Limb (tissue), 2 donors: ENCODE measurements at regions not wholly inside any gene's neighbourhood (a gene's known extent, or its start where the extent isn't known, plus 50 kb on each side); places are given as distances from the start of the nearest gene placed in this dataset.

ENCODE experiments used
- DNase-seq, 2 donors: peaks; one replicate each; pipeline ENCODE4 v3.0.0-alpha.2; 2016; ENCODE audit errors: extremely low spot score in 2 of 2

DNA sequence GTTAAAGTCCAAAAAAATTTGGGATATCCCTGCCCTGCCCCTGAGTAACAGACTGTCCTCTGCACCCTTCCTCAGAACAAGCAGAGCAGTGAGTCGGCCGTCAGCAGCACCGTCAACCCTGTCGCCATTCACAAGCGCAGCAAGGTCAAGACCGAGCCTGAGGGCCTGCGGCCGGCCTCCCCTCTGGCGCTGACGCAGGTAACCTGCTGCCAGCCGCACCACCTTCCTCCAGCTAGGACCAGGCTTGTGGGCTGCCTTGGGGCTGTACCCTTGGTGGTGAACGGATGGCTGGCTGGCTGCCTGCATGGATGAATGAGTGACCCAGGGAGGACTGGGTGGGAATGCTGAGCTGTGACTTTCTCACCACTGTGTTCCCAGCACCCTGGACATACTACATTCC, 236.2 kb downstream of the GLI2 start:
- no peak for DNase-seq

DNA sequence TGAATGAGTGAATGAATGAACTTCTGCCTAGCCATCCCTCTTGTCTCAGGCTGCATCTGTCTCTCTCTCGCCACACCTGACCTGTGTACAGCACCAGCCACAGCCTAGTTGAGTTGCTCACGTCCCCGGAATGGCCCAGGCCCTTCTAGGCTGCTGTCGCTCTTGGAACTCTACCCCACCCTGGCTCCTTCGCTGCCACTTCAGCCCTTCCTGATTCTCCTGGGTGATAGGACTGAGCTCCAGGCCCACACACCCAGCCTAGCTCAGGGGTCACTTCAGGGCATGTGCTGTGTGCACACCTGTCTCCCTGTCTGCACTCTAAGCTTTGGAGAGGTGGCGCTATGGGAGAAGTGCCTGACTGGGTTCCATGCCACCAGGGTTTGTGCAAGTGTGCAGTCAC, 236.6 kb downstream of the GLI2 start:
- DNase-seq: no peak

DNA sequence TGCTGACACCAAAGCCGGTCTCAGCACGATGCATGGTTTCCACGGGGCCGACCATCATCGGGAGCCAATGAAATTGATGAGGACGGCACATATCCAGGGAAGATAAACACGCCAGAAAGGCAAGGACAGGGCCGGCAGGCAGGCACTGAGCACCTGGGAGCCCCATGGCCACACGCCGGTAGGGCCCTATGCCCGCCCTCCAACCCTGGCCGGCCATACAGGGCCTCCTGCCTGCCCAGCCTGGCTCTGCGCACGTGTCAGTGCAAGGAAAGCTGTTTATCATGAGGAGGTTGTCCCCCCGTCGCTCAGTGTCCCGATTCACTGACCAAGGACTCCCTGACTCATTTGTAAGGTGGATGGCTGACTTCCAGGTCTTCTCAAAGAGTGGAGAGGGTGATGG, 237.5 kb downstream of the GLI2 start:
- no peak for DNase-seq

DNA sequence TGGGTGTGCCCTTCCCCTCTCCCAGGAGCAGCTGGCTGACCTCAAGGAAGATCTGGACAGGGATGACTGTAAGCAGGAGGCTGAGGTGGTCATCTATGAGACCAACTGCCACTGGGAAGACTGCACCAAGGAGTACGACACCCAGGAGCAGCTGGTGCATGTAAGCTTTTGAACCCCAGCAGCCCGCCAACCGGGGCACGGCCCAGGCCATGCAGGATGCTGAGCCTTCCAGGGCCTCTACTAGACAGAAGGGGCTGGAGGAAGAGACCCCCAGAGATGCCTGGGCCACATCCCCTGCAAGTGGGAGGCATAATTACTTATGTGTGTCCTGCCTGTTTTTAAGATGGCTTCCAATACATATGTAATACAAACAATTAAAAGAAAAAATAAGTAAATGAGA, 239.3 kb downstream of the GLI2 start:
- no peak for DNase-seq

DNA sequence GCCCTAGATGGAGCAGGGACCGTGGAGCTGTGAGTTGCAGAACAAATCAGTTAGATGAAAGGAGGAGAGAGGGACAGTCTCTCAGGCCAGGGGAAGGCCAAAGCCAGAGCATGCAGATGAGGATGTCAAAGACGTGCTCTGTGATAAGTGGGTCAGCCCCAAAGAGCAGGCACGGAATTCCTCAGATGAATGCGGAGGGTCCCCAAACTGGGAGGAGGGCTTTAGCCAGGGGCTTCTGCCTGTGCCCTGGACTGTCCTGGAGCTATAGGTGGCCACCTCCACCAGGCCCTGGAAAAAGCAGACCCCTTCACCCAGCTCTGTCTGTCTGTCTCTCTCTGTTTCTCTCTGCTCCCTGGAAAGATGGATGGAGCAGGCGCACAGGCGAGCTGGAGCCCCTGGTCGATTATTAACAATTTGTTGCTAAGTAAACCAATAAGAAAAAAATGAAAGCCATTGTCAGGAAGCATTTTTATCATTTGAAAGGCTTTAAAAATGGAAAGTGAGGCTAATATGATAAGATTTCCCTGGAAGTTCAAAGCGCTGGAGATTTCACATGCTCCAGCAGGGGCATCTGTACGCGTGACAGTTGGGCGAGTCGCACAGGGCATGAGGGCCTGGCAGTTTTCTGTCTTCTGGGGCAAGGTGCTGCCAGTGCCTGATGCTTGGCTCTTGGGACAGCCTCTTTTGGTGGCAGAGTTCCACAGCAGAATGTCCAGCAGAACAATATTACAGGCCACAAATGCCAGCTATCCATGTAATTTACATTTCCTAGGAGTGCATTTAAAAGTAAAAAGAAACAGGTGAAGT, 241.0 kb downstream of the GLI2 start:
- no peak for DNase-seq

- DNase-seq: no peak
Observed at GRCh38 chr2:120977582-120978358, 242.1 kb downstream of the GLI2 start.

GRCh38 chr2:120978359-120979050, 242.8 kb downstream of the GLI2 start:
- DNase-seq: no peak

DNA sequence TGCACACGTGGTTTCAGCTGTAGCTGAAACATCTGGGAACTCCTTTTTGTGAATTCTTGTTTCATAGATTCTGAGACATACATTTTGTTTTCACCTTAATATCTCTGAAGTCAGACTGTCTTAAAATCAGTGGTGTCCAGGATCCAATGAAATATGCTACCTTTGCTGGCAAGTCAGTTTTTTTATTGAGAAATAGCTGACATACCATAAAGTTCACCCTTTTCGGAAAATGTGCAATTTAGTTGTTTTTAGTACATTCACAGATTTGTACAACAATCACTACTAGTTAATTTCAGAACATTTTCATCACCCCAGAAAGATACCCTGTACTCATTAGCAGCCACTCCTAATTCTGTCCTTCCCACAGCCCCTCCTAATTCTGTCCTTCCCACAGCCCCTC, 243.7 kb downstream of the GLI2 start:
- DNase-seq: no peak

- DNase-seq: no peak
Observed at GRCh38 chr2:120979921-120980320, 244.3 kb downstream of the GLI2 start.

- no peak for DNase-seq
Observed at GRCh38 chr2:120981443-120981842, 245.8 kb downstream of the GLI2 start.

DNA sequence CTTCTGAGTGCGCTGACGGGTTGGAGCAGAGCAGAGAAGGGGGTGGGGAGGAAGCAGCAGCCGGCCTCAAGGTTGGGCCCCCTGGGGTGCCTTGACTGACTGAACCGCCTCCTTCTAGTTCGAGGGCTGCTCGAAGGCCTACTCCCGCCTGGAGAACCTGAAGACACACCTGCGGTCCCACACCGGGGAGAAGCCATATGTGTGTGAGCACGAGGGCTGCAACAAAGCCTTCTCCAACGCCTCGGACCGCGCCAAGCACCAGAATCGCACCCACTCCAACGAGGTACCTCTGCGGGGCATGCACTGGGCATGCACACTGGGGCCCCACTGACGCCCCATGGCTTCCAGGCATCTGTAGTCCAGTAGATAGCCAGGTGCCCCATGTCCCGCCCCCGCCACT, 246.9 kb downstream of the GLI2 start:
- DNase-seq: no peak

GRCh38 chr2:120983344-120983743, 247.7 kb downstream of the GLI2 start:
- DNase-seq: peak in 1 of 2 donors; percentile 50

DNA sequence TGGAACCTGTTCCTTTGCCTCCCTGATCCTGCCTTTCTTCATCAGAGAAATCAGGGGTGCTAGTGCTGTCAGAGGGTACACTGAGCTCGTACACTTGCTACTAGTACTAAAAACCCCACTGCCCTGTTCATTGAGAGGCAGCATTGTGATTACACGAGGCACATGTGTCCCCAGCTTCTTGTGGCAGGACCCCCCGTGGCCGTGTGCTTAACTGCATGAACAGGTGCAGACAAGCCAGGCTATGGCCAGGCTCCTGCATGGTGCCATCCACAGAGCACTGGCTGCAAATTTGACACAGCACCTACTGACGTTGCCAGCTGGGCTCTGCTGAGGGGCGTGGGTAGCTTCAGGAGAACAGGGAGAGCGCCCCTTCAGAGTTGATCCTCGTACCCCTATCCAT, 248.4 kb downstream of the GLI2 start:
- no peak for DNase-seq

DNA sequence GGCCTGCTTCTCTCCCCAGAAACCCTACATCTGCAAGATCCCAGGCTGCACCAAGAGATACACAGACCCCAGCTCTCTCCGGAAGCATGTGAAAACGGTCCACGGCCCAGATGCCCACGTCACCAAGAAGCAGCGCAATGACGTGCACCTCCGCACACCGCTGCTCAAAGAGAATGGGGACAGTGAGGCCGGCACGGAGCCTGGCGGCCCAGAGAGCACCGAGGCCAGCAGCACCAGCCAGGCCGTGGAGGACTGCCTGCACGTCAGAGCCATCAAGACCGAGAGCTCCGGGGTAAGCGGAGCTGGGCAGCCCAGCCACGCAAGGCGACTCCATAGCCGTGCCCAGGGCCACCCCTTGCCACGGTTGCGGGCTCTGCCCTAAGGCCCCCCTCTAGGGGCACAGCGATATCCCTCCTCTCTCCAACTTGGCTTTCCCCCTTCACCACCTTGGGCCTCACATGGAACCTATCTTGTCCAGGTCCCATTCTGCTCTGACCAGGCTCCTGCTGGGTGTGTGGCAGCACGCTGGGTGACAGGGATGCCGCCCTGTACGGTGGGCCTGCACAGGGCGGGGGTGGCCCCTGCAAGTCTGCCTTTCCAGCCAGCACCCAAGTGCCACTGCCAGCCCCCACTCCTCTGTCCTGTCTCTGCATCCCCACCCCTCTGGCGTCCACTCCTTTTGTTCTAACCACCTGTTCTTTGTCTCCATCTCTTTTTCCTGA, 248.9 kb downstream of the GLI2 start:
- DNase-seq: no peak

- DNase-seq: no peak
Observed at GRCh38 chr2:120985174-120985996, 249.7 kb downstream of the GLI2 start.

DNA sequence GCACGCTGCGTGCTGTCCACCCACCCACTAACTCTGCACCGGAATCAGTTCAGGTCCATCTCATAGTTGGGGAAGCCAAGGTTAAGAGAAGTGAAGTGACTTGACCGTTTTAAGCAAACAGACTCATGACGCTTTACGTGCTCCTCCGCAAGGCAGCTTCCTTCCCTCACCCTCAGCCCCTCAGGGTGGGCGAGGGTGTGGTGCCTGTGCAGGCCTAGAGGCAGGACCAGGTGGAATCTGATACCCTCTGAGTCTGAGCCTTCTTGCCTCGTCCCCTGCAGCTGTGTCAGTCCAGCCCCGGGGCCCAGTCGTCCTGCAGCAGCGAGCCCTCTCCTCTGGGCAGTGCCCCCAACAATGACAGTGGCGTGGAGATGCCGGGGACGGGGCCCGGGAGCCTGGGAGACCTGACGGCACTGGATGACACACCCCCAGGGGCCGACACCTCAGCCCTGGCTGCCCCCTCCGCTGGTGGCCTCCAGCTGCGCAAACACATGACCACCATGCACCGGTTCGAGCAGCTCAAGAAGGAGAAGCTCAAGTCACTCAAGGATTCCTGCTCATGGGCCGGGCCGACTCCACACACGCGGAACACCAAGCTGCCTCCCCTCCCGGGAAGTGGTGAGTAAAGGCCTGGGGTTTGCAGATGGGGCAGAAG, 250.5 kb downstream of the GLI2 start:
- DNase-seq: peak in 1 of 2 donors; percentile 26

DNA sequence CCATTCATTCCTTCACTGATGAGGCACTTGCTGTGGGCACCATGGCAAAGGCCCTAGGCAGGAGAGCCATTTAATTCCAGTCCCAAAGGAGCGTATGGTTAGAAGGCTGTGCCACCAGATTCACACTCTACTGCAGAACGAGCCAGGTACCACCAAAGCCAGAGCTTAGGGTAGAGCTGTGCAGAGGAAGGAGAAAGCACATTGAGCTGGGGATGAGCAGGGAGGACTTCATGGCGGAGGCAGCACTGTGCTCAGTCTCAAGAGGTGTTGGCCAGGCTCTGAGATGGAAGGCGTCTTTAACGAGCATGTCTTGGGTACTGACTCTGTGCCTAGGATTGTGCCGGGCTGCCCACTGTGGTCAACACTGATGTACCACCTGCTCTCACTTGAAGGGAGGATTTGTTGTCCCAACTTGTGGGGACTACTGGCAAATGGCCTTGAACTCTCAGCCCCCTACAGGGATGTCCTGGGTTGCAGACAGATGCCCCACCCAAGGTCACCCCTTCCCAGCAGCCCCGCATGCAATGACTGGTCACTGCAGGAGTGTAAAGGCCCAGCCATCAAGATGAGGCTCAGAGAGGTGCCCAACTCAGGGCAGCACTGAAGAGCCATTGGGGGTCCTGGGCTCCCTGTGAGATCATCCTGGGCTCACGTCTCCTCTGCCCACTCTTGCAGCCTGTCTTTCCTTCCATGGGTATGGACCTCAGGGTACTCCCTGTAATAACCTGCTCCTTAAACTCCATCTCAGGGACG, 251.4 kb downstream of the GLI2 start:
- peak in 1 of 2 donors; percentile 12 for DNase-seq

GRCh38 chr2:120988051-120988699, 252.5 kb downstream of the GLI2 start:
- peak in 1 of 2 donors; percentile 21 for DNase-seq
